PC-9 (cell line): ENCODE measurements at regions not wholly inside any gene's neighbourhood (a gene's known extent, or its start where the extent isn't known, plus 50 kb on each side); places are given as distances from the start of the nearest gene placed in this dataset.

Experiments used
- BruUV-seq: library from RNA; stranded (reverse); fragments of 400-500 nt; replicated peaks from 2 replicates; lab custom pipeline; 2021; lab: Mats Ljungman, UMichigan
- CTCF ChIA-PET: fragments of 300-600 bp; sonication (Branson Sonifier 250); formaldehyde crosslinking; loops from one replicate; lab custom pipeline; 2022; ENCODE audit warnings: antibody characterized with exemption; lab: Charles Lee
- POLR2A ChIA-PET: fragments of 300-600 bp; sonication (Branson Sonifier 250); formaldehyde crosslinking; loops from one replicate; lab custom pipeline; 2022; ENCODE audit warnings: antibody characterized with exemption; ENCODE audit not compliant: unreplicated experiment; lab: Charles Lee
- DNase-seq, 2 experiments: peaks; one replicate each; pipeline versions ENCODE4 v3.0.0 to v3.0.0-alpha.2; 2015 to 2022; ENCODE audit warnings: mixed read lengths in 1 of 2
- H2AFZ ChIP-seq: fragments of 200-600 bp; sonication (generic); 2 replicates; pipeline ENCODE4 v1.8.1; 2017; ENCODE audit warnings: antibody characterized with exemption
- H3F3A ChIP-seq: fragments of 200-600 bp; sonication (generic); 2 replicates; pipeline ENCODE4 v1.8.1; 2017; ENCODE audit warnings: antibody characterized with exemption, mild to moderate bottlenecking, low read depth; ENCODE audit not compliant: insufficient read depth
- H3K27ac ChIP-seq: fragments of 200-600 bp; sonication (generic); 2 replicates; pipeline ENCODE4 v1.6.1; 2016; ENCODE audit warnings: mixed run types
- H3K27me3 ChIP-seq: fragments of 200-600 bp; sonication (generic); 2 replicates; pipeline ENCODE4 v1.6.1; 2016; ENCODE audit warnings: low read depth, mixed run types; ENCODE audit not compliant: insufficient read depth
- H3K36me3 ChIP-seq: fragments of 200-600 bp; sonication (generic); 2 replicates; pipeline ENCODE4 v1.6.1; 2016; ENCODE audit warnings: low read depth, mixed run types
- H3K4me1 ChIP-seq: fragments of 200-600 bp; sonication (generic); replicated peaks from 2 replicates; pipeline ENCODE4 v1.6.1; 2016; ENCODE audit warnings: mixed run types; ENCODE audit not compliant: insufficient read depth
- H3K4me2 ChIP-seq: fragments of 200-600 bp; sonication (generic); 2 replicates; pipeline ENCODE4 v1.6.1; 2017; ENCODE audit warnings: mixed run types
- H3K4me3 ChIP-seq: fragments of 200-600 bp; sonication (generic); 2 replicates; pipeline ENCODE4 v1.6.1; 2016; ENCODE audit warnings: mixed run types
- H3K79me2 ChIP-seq: fragments of 200-600 bp; sonication (generic); 2 replicates; pipeline ENCODE4 v1.6.1; 2017; ENCODE audit warnings: low read depth, mixed run types
- H3K9me2 ChIP-seq: fragments of 200-600 bp; sonication (generic); 2 replicates; pipeline ENCODE4 v1.8.1; 2017; ENCODE audit warnings: mild to moderate bottlenecking; ENCODE audit not compliant: insufficient read depth
- H3K9me3 ChIP-seq: fragments of 200-600 bp; sonication (generic); 2 replicates; pipeline ENCODE4 v1.8.1; 2016; ENCODE audit warnings: low read depth; ENCODE audit not compliant: insufficient read depth
- H4K20me1 ChIP-seq: fragments of 200-600 bp; sonication (generic); 2 replicates; pipeline ENCODE4 v1.8.1; 2017; ENCODE audit not compliant: insufficient read depth
- EZH2 ChIP-seq: fragments of 200-600 bp; sonication (generic); IDR thresholded peaks from 2 replicates; pipeline ENCODE4 v1.8.0; 2017; ENCODE audit warnings: antibody characterized with exemption, low read depth
- intact Hi-C: fragments of 100-400 bp; cut with micrococcal nuclease; formaldehyde crosslinking; loops from one replicate; pipeline ENCODE4 v1.10.0; 2022; ENCODE audit not compliant: unreplicated experiment
- TF ChIP-seq, protein P1 (sequence below): fragments of 200-600 bp; sonication (generic); conservative IDR thresholded peaks from 2 replicates; pipeline ENCODE4 v1.6.1; 2017; ENCODE audit warnings: mixed run types, antibody characterized with exemption, mild to moderate bottlenecking, moderate library complexity

DNA sequence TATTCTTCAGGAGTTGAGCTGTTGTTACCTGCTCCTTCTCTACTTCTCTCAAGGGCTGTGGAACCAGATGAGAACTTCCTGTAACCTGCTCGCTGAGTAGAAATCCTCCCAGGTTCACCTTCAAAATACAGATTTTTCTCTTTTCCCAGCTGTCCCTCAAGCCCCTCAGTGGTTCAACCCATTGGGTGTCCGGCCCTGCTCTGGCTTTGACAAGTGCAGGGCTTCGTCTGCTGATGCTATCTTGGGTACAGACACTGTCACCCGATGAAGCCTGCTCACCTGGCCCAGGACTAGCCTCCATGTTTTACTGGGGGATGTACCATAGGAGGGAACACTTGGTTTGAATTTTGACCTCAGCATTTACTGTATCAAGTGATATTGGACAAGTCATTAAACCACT, 490.4 kb downstream of the IRX1 start:
- Histone ChIP-seq H3K79me2 (no peaks in the 10 kb centered on the region), H4K20me1 (no peaks in the 10 kb centered on the region), H3K27me3 (peaks cover 34% of the 10 kb centered on the region), H3K4me3 (no peak overlapping the region), H3F3A (no peaks in the 10 kb centered on the region), H2AFZ (no peak overlapping the region), H3K9me3 (no peaks in the 10 kb centered on the region), H3K4me1 (no peaks in the 10 kb centered on the region), H3K27ac (no peak overlapping the region), H3K4me2 (no peak overlapping the region), H3K9me2 (no peaks in the 10 kb centered on the region), H3K36me3 (no peaks in the 10 kb centered on the region)
- intact Hi-C loops: no loop called here
- ChIA-PET CTCF (no interaction called here), POLR2A (no interaction called here)
- DNase-seq: no peak
- no peak for TF ChIP-seq EZH2
- TF ChIP-seq, protein P1, sequence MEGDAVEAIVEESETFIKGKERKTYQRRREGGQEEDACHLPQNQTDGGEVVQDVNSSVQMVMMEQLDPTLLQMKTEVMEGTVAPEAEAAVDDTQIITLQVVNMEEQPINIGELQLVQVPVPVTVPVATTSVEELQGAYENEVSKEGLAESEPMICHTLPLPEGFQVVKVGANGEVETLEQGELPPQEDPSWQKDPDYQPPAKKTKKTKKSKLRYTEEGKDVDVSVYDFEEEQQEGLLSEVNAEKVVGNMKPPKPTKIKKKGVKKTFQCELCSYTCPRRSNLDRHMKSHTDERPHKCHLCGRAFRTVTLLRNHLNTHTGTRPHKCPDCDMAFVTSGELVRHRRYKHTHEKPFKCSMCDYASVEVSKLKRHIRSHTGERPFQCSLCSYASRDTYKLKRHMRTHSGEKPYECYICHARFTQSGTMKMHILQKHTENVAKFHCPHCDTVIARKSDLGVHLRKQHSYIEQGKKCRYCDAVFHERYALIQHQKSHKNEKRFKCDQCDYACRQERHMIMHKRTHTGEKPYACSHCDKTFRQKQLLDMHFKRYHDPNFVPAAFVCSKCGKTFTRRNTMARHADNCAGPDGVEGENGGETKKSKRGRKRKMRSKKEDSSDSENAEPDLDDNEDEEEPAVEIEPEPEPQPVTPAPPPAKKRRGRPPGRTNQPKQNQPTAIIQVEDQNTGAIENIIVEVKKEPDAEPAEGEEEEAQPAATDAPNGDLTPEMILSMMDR: no peak
- no TSS peak for BruUV-seq

DNA sequence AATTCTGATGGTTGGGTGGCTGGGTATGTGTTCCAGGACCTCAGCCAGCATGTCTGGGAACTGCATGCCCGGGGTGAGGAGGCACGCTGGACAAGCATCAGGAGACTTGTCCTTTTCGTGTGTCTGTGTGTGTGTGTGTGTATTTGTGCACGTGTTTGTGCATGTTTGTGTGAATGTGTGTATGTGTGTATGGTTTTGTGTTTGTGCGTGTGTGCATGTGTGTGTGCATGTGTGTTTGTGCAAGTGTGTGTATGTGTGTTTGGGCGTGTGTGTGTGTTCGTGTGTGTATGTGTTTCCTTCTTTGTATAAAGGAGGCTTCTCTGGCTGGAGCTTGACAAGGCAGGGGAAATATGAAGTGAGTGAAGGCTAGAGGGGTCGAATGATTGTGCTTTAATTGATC, 491.5 kb downstream of the IRX1 start:
- no peak overlapping the region for H3K4me3 ChIP-seq
- H3K27me3 ChIP-seq: peaks cover 38% of the 10 kb centered on the region
- DNase-seq: no peak
- H3K36me3 ChIP-seq: no peaks in the 10 kb centered on the region
- intact Hi-C loops: no loop called here
- CTCF ChIA-PET: no interaction called here
- H4K20me1 ChIP-seq: no peaks in the 10 kb centered on the region
- no peak overlapping the region for H3K4me2 ChIP-seq
- no peaks in the 10 kb centered on the region for H3F3A ChIP-seq
- no peaks in the 10 kb centered on the region for H3K9me2 ChIP-seq
- POLR2A ChIA-PET: no interaction called here
- H3K79me2 ChIP-seq: no peaks in the 10 kb centered on the region
- H3K9me3 ChIP-seq: no peaks in the 10 kb centered on the region
- no peak for TF ChIP-seq EZH2
- TF ChIP-seq, protein P1: no peak
- no peak overlapping the region for H3K27ac ChIP-seq
- no TSS peak for BruUV-seq
- no peak overlapping the region; the same call in 1 of the 2 replicates for H2AFZ ChIP-seq
- H3K4me1 ChIP-seq: no peaks in the 10 kb centered on the region

DNA sequence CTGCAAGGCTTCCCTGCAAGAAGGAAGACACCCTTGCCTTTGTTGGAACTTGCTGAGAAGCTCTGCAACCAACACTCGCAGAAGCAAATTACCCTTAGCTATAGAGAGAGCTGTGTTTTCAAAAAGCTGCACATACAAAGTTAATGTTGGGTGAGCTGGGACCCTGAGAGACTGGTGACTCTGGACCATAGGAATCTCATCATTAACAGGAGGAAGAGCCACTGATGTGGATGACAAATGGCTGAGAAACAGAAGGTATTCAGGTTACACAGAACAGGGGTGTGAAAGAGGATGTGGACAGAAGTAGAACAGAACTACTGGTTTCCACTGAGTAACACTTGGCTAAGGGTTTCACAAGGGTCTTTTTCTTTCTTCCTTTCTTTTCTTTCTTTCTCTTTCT, 493.5 kb downstream of the IRX1 start:
- no peak for TF ChIP-seq EZH2
- no peaks in the 10 kb centered on the region for H3K4me1 ChIP-seq
- no peaks in the 10 kb centered on the region for H3K36me3 ChIP-seq
- no peaks in the 10 kb centered on the region for H3F3A ChIP-seq
- no peak overlapping the region for H2AFZ ChIP-seq
- no peaks in the 10 kb centered on the region for H3K9me3 ChIP-seq
- H4K20me1 ChIP-seq: no peaks in the 10 kb centered on the region
- peaks cover 30% of the 10 kb centered on the region for H3K27me3 ChIP-seq
- BruUV-seq: no TSS peak
- ChIA-PET POLR2A (no interaction called here), CTCF (no interaction called here)
- no peak overlapping the region for H3K27ac ChIP-seq
- DNase-seq: no peak
- no peaks in the 10 kb centered on the region for H3K9me2 ChIP-seq
- no peak overlapping the region for H3K4me3 ChIP-seq
- no peak overlapping the region for H3K4me2 ChIP-seq
- intact Hi-C loops: no loop called here
- H3K79me2 ChIP-seq: no peaks in the 10 kb centered on the region

DNA sequence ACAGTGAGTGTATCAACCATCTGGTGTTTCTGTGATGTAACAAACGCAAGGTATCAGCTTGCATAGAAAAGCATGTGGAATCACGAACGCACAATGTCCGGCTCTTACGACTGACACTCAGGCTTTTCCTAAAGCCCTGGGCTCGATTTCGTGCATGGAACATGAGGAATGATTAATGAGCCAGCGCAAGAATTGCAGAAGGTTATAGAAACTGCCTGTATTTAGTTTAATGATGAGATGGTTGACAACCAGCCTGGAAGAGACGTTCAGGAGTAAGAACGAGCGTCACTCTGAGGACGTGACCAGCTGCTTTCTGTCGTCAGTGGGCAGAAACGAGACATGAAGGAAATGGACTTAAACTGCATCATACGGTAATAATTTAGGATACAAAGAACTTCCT, 497.6 kb downstream of the IRX1 start:
- Histone ChIP-seq H4K20me1 (no peaks in the 10 kb centered on the region), H3K4me3 (no peak overlapping the region), H3K9me2 (no peaks in the 10 kb centered on the region), H3K79me2 (no peaks in the 10 kb centered on the region), H3K36me3 (no peaks in the 10 kb centered on the region), H3K9me3 (no peaks in the 10 kb centered on the region), H3K27ac (no peak overlapping the region), H3K4me2 (no peak overlapping the region), H2AFZ (peak overlapping the region; percentile 56; the same call in 1 of the 2 replicates), H3K4me1 (no peaks in the 10 kb centered on the region), H3K27me3 (peaks cover 38% of the 10 kb centered on the region), H3F3A (no peaks in the 10 kb centered on the region)
- intact Hi-C loops: no loop called here
- POLR2A ChIA-PET: no interaction called here
- BruUV-seq: no TSS peak
- TF ChIP-seq EZH2: no peak
- TF ChIP-seq, protein P1: no peak
- DNase-seq: no peak
- CTCF ChIA-PET: no interaction called here
